Endothelial cell of umbilical vein (primary cell): ENCODE measurements at regions not wholly inside any gene's neighbourhood (a gene's known extent, or its start where the extent isn't known, plus 50 kb on each side); places are given as distances from the start of the nearest gene placed in this dataset.

Experiments used
- POLR2AphosphoS5 ChIP-seq: IDR thresholded peaks from 2 replicates; pipeline ENCODE4 v1.6.1; 2012; ENCODE audit warnings: low read depth, mild to moderate bottlenecking, control low read depth, low read length, moderate library complexity; ENCODE audit not compliant: insufficient read depth
- TF ChIP-seq, protein P1 (sequence below), 2 donors: IDR thresholded peaks; 1 replicate in 1 of 2; 2 replicates in 1 of 2; pipeline ENCODE4 v1.5.1; 2011; ENCODE audit warnings: low read length in 2 of 2, mild to moderate bottlenecking in 2 of 2, moderate library complexity in 2 of 2, control low read depth in 1 of 2, inconsistent platforms in 1 of 2, low read depth in 1 of 2; ENCODE audit not compliant: insufficient read depth in 1 of 2; ENCODE audit errors: extremely low read depth in 1 of 2

DNA sequence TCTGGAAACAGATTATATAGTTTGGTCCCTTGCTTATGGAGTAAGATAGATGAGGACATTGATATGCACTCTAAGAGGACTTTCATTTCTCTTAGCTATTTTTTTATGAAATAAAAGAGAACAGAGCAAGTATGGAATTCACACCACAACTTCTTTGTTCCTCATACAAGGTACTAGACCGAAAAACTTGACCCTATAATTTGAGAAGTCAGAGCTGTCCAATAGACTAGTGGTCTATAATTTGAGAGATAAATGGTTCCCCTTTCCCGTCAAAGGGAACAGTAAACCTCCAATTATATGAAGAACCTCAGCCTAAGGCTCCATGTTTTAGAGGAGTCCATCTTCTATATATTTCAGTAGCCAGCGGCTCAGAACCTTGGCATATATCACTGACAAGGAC lies 58.5 kb upstream of the HIF1A start:
- TF ChIP-seq, protein P1, sequence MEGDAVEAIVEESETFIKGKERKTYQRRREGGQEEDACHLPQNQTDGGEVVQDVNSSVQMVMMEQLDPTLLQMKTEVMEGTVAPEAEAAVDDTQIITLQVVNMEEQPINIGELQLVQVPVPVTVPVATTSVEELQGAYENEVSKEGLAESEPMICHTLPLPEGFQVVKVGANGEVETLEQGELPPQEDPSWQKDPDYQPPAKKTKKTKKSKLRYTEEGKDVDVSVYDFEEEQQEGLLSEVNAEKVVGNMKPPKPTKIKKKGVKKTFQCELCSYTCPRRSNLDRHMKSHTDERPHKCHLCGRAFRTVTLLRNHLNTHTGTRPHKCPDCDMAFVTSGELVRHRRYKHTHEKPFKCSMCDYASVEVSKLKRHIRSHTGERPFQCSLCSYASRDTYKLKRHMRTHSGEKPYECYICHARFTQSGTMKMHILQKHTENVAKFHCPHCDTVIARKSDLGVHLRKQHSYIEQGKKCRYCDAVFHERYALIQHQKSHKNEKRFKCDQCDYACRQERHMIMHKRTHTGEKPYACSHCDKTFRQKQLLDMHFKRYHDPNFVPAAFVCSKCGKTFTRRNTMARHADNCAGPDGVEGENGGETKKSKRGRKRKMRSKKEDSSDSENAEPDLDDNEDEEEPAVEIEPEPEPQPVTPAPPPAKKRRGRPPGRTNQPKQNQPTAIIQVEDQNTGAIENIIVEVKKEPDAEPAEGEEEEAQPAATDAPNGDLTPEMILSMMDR (IDR thresholded peaks at IDR 0.05; ENCODE audit: extremely low read depth in 1 of 2, insufficient read depth in 1 of 2, low read depth in 1 of 2, low read length in 2 of 2), result no peak
- TF ChIP-seq POLR2AphosphoS5, result no peak
